CD4-positive, alpha-beta T cell treated with Interleukin-4 for 4 hours (primary cell): ENCODE measurements at regions not wholly inside any gene's neighbourhood (a gene's known extent, or its start where the extent isn't known, plus 50 kb on each side); places are given as distances from the start of the nearest gene placed in this dataset.
"Not testable (repeated sequence)": the region's sequence is repeated elsewhere in the genome, so short reads cannot be mapped to it uniquely, and the experiment has no call there.

Source experiments
- DNase-seq: peaks from one replicate; pipeline ENCODE4 v3.0.0-alpha.2; 2020

- no peak for DNase-seq
Measured at GRCh38 chrX:101823236-101823635, 108.6 kb downstream of the ZMAT1 start.

GRCh38 chrX:101817739-101818138 is 114.1 kb downstream of the ZMAT1 start:
- DNase-seq: not testable (repeated sequence)

GRCh38 chrX:101813200-101813599 is 118.6 kb downstream of the ZMAT1 start:
- DNase-seq: no peak

- peak; percentile 0 for DNase-seq
Measured at GRCh38 chrX:101803451-101803850, 128.4 kb downstream of the ZMAT1 start.

- peak; percentile 82 for DNase-seq
Measured at GRCh38 chrX:101799387-101799786, 132.4 kb downstream of the ZMAT1 start.

GRCh38 chrX:101787934-101788333 is 128.3 kb upstream of the ARMCX2 start:
- no peak for DNase-seq

GRCh38 chrX:101785142-101785541 is 125.5 kb upstream of the ARMCX2 start:
- no peak for DNase-seq

- DNase-seq: not testable (repeated sequence)
Measured at GRCh38 chrX:101780421-101780820, 120.8 kb upstream of the ARMCX2 start.

- DNase-seq: no peak
Measured at GRCh38 chrX:101774340-101774739, 114.7 kb upstream of the ARMCX2 start.

GRCh38 chrX:101764538-101764937 is 104.9 kb upstream of the ARMCX2 start:
- no peak for DNase-seq

- peak; percentile 27 for DNase-seq
Measured at GRCh38 chrX:101759000-101759399, 99.3 kb upstream of the ARMCX2 start.

GRCh38 chrX:101750744-101751143 is 91.1 kb upstream of the ARMCX2 start:
- no peak for DNase-seq

- no peak for DNase-seq
Measured at GRCh38 chrX:101749436-101749835, 89.8 kb upstream of the ARMCX2 start.

- no peak for DNase-seq
Measured at GRCh38 chrX:101745046-101745445, 85.4 kb upstream of the ARMCX2 start.

- no peak for DNase-seq
Measured at GRCh38 chrX:101744085-101744484, 84.4 kb upstream of the ARMCX2 start.

- no peak for DNase-seq
Measured at GRCh38 chrX:101740642-101741041, 81.0 kb upstream of the ARMCX2 start.

- DNase-seq: not testable (repeated sequence)
Measured at GRCh38 chrX:101738867-101739266, 79.2 kb upstream of the ARMCX2 start.

- DNase-seq: not testable (repeated sequence)
Measured at GRCh38 chrX:101738411-101738810, 78.8 kb upstream of the ARMCX2 start.

- no peak for DNase-seq
Measured at GRCh38 chrX:101736651-101737050, 77.0 kb upstream of the ARMCX2 start.

- DNase-seq: no peak
Measured at GRCh38 chrX:101732870-101733269, 73.2 kb upstream of the ARMCX2 start.

GRCh38 chrX:101729986-101730385 is 70.3 kb upstream of the ARMCX2 start:
- DNase-seq: no peak
